Endothelial cell of umbilical vein (primary cell): ENCODE measurements at regions not wholly inside any gene's neighbourhood (a gene's known extent, or its start where the extent isn't known, plus 50 kb on each side); places are given as distances from the start of the nearest gene placed in this dataset.

Experiments
- BruUV-seq: library from RNA; stranded (reverse); fragments of 400-500 nt; replicated peaks from 2 replicates; lab custom pipeline; 2021; lab: Mats Ljungman, UMichigan
- CTCF ChIA-PET: fragments of 300-600, 350-600 bp; sonication (Branson Sonifier 250); formaldehyde crosslinking; loops from one replicate; lab custom pipeline; 2021; ENCODE audit warnings: antibody characterized with exemption, inconsistent platforms; lab: Charles Lee
- POLR2A ChIA-PET: fragments of 300-600, 350-600 bp; sonication (Branson Sonifier 250); formaldehyde crosslinking; loops from one replicate; lab custom pipeline; 2021; ENCODE audit warnings: antibody characterized with exemption, inconsistent platforms; lab: Charles Lee
- DNase-seq: peaks from one replicate; pipeline ENCODE4 v3.0.0-alpha.2; 2011; ENCODE audit warnings: low read depth, low spot score
- FAIRE-seq: peaks from 2 replicates; lab custom pipeline; 2011; peaks lifted over from hg19 to GRCh38; lab: Jason Lieb, UNC
- H2AFZ ChIP-seq: 2 replicates; pipeline ENCODE4 v1.6.0; 2012; ENCODE audit warnings: low read depth, low read length, control low read depth, inconsistent platforms
- H3K27ac ChIP-seq: 2 replicates; pipeline ENCODE4 v1.5.1; 2011; ENCODE audit warnings: low read depth, mild to moderate bottlenecking, control low read depth, low read length, moderate library complexity; ENCODE audit not compliant: insufficient read depth
- H3K27me3 ChIP-seq, 2 experiments: 2 replicates each; pipeline versions ENCODE4 v1.6.0 to v1.6.1; 2011; ENCODE audit warnings: low read length in 2 of 2, mixed read lengths in 1 of 2; ENCODE audit not compliant: control insufficient read depth in 2 of 2, insufficient read depth in 2 of 2
- H3K36me3 ChIP-seq, 2 experiments: 2 replicates in 1 of 2; 3 replicates in 1 of 2; pipeline ENCODE4 v1.5.1; 2011; ENCODE audit warnings: low read length in 2 of 2, mild to moderate bottlenecking in 1 of 2, moderate library complexity in 1 of 2; ENCODE audit not compliant: control insufficient read depth in 2 of 2, insufficient read depth in 2 of 2; ENCODE audit errors: extremely low read depth in 1 of 2
- H3K4me1 ChIP-seq: 3 replicates; pipeline ENCODE4 v1.5.1; 2011; ENCODE audit warnings: mild to moderate bottlenecking, low read length; ENCODE audit not compliant: control insufficient read depth, insufficient read depth; ENCODE audit errors: extremely low read depth
- H3K4me2 ChIP-seq: 2 replicates; pipeline ENCODE4 v1.6.1; 2011; ENCODE audit warnings: low read length, control low read depth, mixed read lengths; ENCODE audit not compliant: insufficient read depth
- H3K4me3 ChIP-seq, 3 experiments: fragments of 200-600 bp in 1 of 3; sonication (generic), shearing (Covaris generic) in 1 of 3; replicated peaks in 1 of 3; 2 replicates each; pipeline ENCODE4 v1.5.1; 2011 to 2016; ENCODE audit warnings: control low read depth in 3 of 3, low read length in 3 of 3, mild to moderate bottlenecking in 2 of 3, inconsistent platforms in 1 of 3, low read depth in 1 of 3, moderate library complexity in 1 of 3; ENCODE audit not compliant: insufficient read depth in 1 of 3
- H3K79me2 ChIP-seq: 2 replicates; pipeline ENCODE4 v1.6.0; 2012; ENCODE audit warnings: low read length, inconsistent platforms; ENCODE audit not compliant: control insufficient read depth, insufficient read depth
- H3K9ac ChIP-seq: replicated peaks from 2 replicates; pipeline ENCODE3; 2011; ENCODE audit warnings: low read length, control low read depth; ENCODE audit not compliant: insufficient read depth; ENCODE audit errors: extremely low read depth
- H3K9me1 ChIP-seq: replicated peaks from 3 replicates; pipeline ENCODE4 v1.6.0; 2011; ENCODE audit warnings: mild to moderate bottlenecking, low read length; ENCODE audit not compliant: control insufficient read depth, insufficient read depth; ENCODE audit errors: extremely low read depth
- H3K9me3 ChIP-seq: replicated peaks from 2 replicates; pipeline ENCODE4 v1.5.1; 2012; ENCODE audit warnings: low read length, inconsistent platforms; ENCODE audit not compliant: control insufficient read depth, insufficient read depth
- H4K20me1 ChIP-seq: replicated peaks from 2 replicates; pipeline ENCODE3; 2011; ENCODE audit warnings: mild to moderate bottlenecking, low read length; ENCODE audit not compliant: control insufficient read depth, insufficient read depth; ENCODE audit errors: extremely low read depth
- CTCF ChIP-seq, 2 donors: IDR thresholded peaks; 1 replicate in 1 of 2; 2 replicates in 1 of 2; pipeline ENCODE4 v1.5.1; 2011; ENCODE audit warnings: low read length in 2 of 2, mild to moderate bottlenecking in 2 of 2, moderate library complexity in 2 of 2, control low read depth in 1 of 2, inconsistent platforms in 1 of 2, low read depth in 1 of 2; ENCODE audit not compliant: insufficient read depth in 1 of 2; ENCODE audit errors: extremely low read depth in 1 of 2
- EZH2 ChIP-seq: IDR thresholded peaks from 2 replicates; pipeline ENCODE4 v1.6.1; 2012; ENCODE audit warnings: borderline replicate concordance, low read depth, mild to moderate bottlenecking, moderate library complexity, low read length, inconsistent platforms; ENCODE audit not compliant: severe bottlenecking
- FOS ChIP-seq: IDR thresholded peaks from 2 replicates; pipeline ENCODE4 v1.6.1; 2011; ENCODE audit warnings: mild to moderate bottlenecking, low read length, moderate library complexity, borderline replicate concordance; ENCODE audit not compliant: insufficient read depth
- GATA2 ChIP-seq: IDR thresholded peaks from 2 replicates; pipeline ENCODE4 v1.7.0; 2011; ENCODE audit warnings: low read depth, mild to moderate bottlenecking, moderate library complexity, mixed read lengths, low read length; ENCODE audit not compliant: insufficient read length, insufficient read depth
- JUN ChIP-seq: IDR thresholded peaks from 2 replicates; pipeline ENCODE4 v1.6.1; 2011; ENCODE audit warnings: borderline replicate concordance, low read depth; ENCODE audit not compliant: insufficient read length, insufficient read depth
- MYC ChIP-seq: IDR thresholded peaks from one replicate; pipeline ENCODE4 v1.6.1; 2011; ENCODE audit warnings: mild to moderate bottlenecking, low read depth, low read length
- POLR2A ChIP-seq: IDR thresholded peaks from 2 replicates; pipeline ENCODE4 v1.6.1; 2012; ENCODE audit warnings: low read depth, mild to moderate bottlenecking, control low read depth, low read length
- POLR2AphosphoS5 ChIP-seq: IDR thresholded peaks from 2 replicates; pipeline ENCODE4 v1.6.1; 2012; ENCODE audit warnings: low read depth, mild to moderate bottlenecking, control low read depth, low read length, moderate library complexity; ENCODE audit not compliant: insufficient read depth
- dilution Hi-C: fragments of 300-500 bp; cut with MboI; formaldehyde crosslinking; loops from one replicate; pipeline ENCODE4 v1.15.0; 2019; ENCODE audit warnings: low sequenced_read_pairs; ENCODE audit not compliant: extremely low pct_ligation_motif_present
- intact Hi-C: fragments of 100-400 bp; cut with micrococcal nuclease; formaldehyde crosslinking; loops from one replicate; pipeline ENCODE4 v1.10.0; 2022
- TF ChIP-seq, protein P1 (sequence below): IDR thresholded peaks from 2 replicates; pipeline ENCODE4 v1.6.1; 2011; ENCODE audit not compliant: insufficient read depth, insufficient read length

GRCh38 chr5:119792161-119792799, 162.9 kb downstream of the FAM170A start:
- dilution Hi-C loops: no loop called here
- no peak for FAIRE-seq
- POLR2A ChIA-PET: no interaction called here

More at GRCh38 chr5:119792161-119792799, 162.9 kb downstream of the FAM170A start:
- Histone ChIP-seq H3K9me1 (no peaks in the 10 kb centered on the region), H4K20me1 (no peaks in the 10 kb centered on the region), H3K79me2 (no peaks in the 10 kb centered on the region), H3K9me3 (no peaks in the 10 kb centered on the region), H3K27ac (no peak overlapping the region), H3K4me3 (no peak overlapping the region), H3K36me3 (no peaks in the 10 kb centered on the region), H3K9ac (no peak overlapping the region), H2AFZ (no peak overlapping the region), H3K27me3 (no peaks in the 10 kb centered on the region), H3K4me2 (no peak overlapping the region), H3K4me1 (no peaks in the 10 kb centered on the region)
- no peak for TF ChIP-seq FOS
- TF ChIP-seq POLR2A: no peak
- no peak for TF ChIP-seq MYC
- TF ChIP-seq GATA2: no peak
- TF ChIP-seq JUN: no peak
- TF ChIP-seq CTCF (IDR thresholded peaks at IDR 0.05; ENCODE audit: extremely low read depth in 1 of 2, insufficient read depth in 1 of 2, low read depth in 1 of 2, low read length in 2 of 2): no peak
- TF ChIP-seq, protein P1, sequence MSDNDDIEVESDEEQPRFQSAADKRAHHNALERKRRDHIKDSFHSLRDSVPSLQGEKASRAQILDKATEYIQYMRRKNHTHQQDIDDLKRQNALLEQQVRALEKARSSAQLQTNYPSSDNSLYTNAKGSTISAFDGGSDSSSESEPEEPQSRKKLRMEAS: no peak
- no peak for TF ChIP-seq EZH2
- no peak for TF ChIP-seq POLR2AphosphoS5
- CTCF ChIA-PET: no interaction called here
- DNase-seq: no peak
- intact Hi-C loops: no loop called here
- no TSS peak for BruUV-seq
